ENCODE measurements at regions not wholly inside any gene's neighbourhood (a gene's known extent, or its start where the extent isn't known, plus 50 kb on each side); places are given as distances from the start of the nearest gene placed in this dataset.

DNA sequence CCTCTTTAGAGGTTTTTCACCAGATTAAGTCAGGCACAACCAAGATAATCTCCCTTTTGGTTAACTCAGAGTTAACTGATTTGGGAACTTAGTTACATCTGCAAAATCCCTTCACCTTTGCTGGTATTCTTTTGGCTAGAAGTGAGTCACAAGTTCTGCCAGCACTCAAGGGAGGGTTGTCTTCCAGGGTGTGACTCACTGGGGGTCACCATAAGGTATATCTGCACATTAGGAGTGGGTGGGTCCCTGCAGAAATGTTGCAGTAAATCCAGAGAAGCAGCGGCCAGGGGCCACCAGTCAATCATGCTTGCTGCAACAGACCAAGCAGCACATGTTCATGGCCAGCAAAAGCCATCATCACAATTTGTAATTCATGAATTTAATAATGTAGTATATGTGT is 59.8 kb upstream of the MAML3 start:
- TF ChIP-seq POLR2AphosphoS5 (IDR thresholded peaks at IDR 0.05; ENCODE audit: low read depth, low read length) (no peak), POLR2A (IDR thresholded peaks at IDR 0.05; ENCODE audit: low read depth, low read length) (no peak), TAF1 (IDR thresholded peaks at IDR 0.05; ENCODE audit: borderline replicate concordance, low read depth, low read length) (no peak)

Measured in GM12892 (cell line).